ENCODE measurements at regions not wholly inside any gene's neighbourhood (a gene's known extent, or its start where the extent isn't known, plus 50 kb on each side); places are given as distances from the start of the nearest gene placed in this dataset.

- no peak overlapping the region for H3K56ac ChIP-seq (ENCODE audit: insufficient read length, low read depth, low read length)
- H3K27ac ChIP-seq (ENCODE audit: insufficient read length, low read depth, low read length), result no peak overlapping the region
- Mint-ChIP-seq H3K4me3 (no peak overlapping the region), H3K9me3 (no peaks in the 10 kb centered on the region), H3K27ac (no peak overlapping the region; a peak in 1 of 7 replicates), H3K27me3 (ENCODE audit: low read depth) (no peaks in the 10 kb centered on the region), H3K36me3 (ENCODE audit: insufficient read depth in 1 of 3, low read depth in 3 of 3) (no peaks in the 10 kb centered on the region), H3K4me1 (peaks cover 18% of the 10 kb centered on the region in 2 experiments)
- DNase-seq, result no peak
- H3T11ph ChIP-seq (ENCODE audit: low read length), result no peak overlapping the region
- H3K23me2 ChIP-seq (ENCODE audit: insufficient read length, low read depth, low read length, poor library complexity, severe bottlenecking), result no peaks in the 10 kb centered on the region
- no peak overlapping the region for H3K23ac ChIP-seq (ENCODE audit: insufficient read length, low read depth, low read length)
- no peak overlapping the region for H2BK20ac ChIP-seq (ENCODE audit: low read depth, low read length, poor library complexity, severe bottlenecking)
- no peak overlapping the region for H3K4ac ChIP-seq (ENCODE audit: low read depth, low read length)
- H2BK15ac ChIP-seq (ENCODE audit: low read depth, low read length), result no peak overlapping the region
- no peak overlapping the region for H3K9ac ChIP-seq (ENCODE audit: extremely low read depth, insufficient read length, low read length)
- H3K79me2 ChIP-seq (ENCODE audit: insufficient read depth, low read length), result no peaks in the 10 kb centered on the region
- H3K79me1 ChIP-seq (ENCODE audit: insufficient read depth, low read depth, low read length, poor library complexity, severe bottlenecking), result no peaks in the 10 kb centered on the region
- no peak overlapping the region for H3K4me2 ChIP-seq (ENCODE audit: insufficient read depth, insufficient read length, low read length)
- TF ChIP-seq, protein P1, sequence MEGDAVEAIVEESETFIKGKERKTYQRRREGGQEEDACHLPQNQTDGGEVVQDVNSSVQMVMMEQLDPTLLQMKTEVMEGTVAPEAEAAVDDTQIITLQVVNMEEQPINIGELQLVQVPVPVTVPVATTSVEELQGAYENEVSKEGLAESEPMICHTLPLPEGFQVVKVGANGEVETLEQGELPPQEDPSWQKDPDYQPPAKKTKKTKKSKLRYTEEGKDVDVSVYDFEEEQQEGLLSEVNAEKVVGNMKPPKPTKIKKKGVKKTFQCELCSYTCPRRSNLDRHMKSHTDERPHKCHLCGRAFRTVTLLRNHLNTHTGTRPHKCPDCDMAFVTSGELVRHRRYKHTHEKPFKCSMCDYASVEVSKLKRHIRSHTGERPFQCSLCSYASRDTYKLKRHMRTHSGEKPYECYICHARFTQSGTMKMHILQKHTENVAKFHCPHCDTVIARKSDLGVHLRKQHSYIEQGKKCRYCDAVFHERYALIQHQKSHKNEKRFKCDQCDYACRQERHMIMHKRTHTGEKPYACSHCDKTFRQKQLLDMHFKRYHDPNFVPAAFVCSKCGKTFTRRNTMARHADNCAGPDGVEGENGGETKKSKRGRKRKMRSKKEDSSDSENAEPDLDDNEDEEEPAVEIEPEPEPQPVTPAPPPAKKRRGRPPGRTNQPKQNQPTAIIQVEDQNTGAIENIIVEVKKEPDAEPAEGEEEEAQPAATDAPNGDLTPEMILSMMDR (conservative IDR thresholded peaks at IDR 0.05), result no peak
- no peaks in the 10 kb centered on the region; the same call in 1 of the 2 replicates for H3K4me1 ChIP-seq (ENCODE audit: insufficient read depth, low read length)
- H2BK5ac ChIP-seq (ENCODE audit: insufficient read length, low read length), result no peak overlapping the region
- H2BK120ac ChIP-seq (ENCODE audit: low read depth, low read length, poor library complexity, severe bottlenecking), result no peak overlapping the region
- no peak overlapping the region for H4K91ac ChIP-seq (ENCODE audit: insufficient read length, low read depth, low read length)
- H4K5ac ChIP-seq (ENCODE audit: insufficient read length, low read depth, low read length), result no peak overlapping the region
- no peaks in the 10 kb centered on the region for H3K27me3 ChIP-seq (ENCODE audit: insufficient read depth, low read length)
- no peak overlapping the region for H4K8ac ChIP-seq (replicated peaks; ENCODE audit: insufficient read length, low read depth, low read length)
- no peaks in the 10 kb centered on the region for H3K9me3 ChIP-seq (ENCODE audit: control insufficient read depth, low read depth, low read length)
- no peak overlapping the region for H3K14ac ChIP-seq (ENCODE audit: insufficient read depth, low read length)
- no peaks in the 10 kb centered on the region for H4K20me1 ChIP-seq (ENCODE audit: control insufficient read depth, insufficient read depth, insufficient read length)
- H3K18ac ChIP-seq (ENCODE audit: insufficient read length, low read depth, low read length), result no peak overlapping the region
- WGBS (ENCODE audit: extremely low coverage, insufficient read length, low lambda C conversion rate), result no CpG with 5 or more reads among the region's 7 CpGs
- no peak overlapping the region for H2AK5ac ChIP-seq (ENCODE audit: insufficient read length, low read length)
- H2BK12ac ChIP-seq (ENCODE audit: insufficient read length, low read depth, low read length), result no peak overlapping the region
- H2AFZ ChIP-seq (ENCODE audit: low read length), result no peak overlapping the region
Measured at GRCh38 chr6:23183846-23184245, 614.5 kb downstream of the HDGFL1 start.
